Hematopoietic multipotent progenitor cell (in vitro differentiated cells): ENCODE measurements at regions not wholly inside any gene's neighbourhood (a gene's known extent, or its start where the extent isn't known, plus 50 kb on each side); places are given as distances from the start of the nearest gene placed in this dataset.

Source experiments
- DNase-seq, 3 donors: peaks; one replicate each; pipeline ENCODE4 v3.0.0-alpha.2; 2011 to 2015; ENCODE audit warnings: low read depth in 2 of 3, low spot score in 2 of 3

GRCh38 chr13:85408415-85408814 is 390.8 kb downstream of the SLITRK6 start:
- no peak for DNase-seq

DNA sequence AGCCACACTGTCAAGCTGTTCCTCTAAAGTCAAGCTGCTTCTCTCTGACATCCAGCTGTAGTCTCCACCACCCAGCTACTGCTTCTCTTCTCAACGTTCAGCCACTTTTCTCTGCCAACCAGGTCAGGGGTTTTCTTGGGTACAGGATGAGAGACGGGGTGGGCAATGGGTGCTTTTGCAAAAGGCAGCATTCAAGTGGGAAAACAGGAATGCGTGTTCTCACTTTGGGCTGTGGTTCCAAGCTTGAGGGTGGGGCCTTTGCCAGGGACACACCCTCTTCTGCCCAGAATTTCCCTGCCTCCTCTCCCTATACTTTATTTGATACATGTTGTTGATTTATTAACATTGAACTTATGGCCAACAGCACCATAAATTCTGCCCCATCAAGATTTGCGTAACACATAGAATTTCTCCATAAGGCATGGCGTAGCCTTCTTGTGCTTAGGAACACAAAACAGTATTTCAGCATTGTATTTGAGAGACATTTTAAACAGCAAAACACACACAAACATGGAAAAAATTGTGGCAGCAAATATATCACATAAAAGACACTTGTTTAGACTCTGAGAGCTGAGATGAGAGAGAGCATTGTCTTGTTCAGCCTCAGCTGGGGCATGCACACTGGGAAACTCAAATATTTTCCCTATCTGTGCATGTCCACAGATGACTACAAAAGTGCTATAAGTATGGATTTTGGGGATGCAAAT is 392.8 kb downstream of the SLITRK6 start:
- DNase-seq: no peak

DNA sequence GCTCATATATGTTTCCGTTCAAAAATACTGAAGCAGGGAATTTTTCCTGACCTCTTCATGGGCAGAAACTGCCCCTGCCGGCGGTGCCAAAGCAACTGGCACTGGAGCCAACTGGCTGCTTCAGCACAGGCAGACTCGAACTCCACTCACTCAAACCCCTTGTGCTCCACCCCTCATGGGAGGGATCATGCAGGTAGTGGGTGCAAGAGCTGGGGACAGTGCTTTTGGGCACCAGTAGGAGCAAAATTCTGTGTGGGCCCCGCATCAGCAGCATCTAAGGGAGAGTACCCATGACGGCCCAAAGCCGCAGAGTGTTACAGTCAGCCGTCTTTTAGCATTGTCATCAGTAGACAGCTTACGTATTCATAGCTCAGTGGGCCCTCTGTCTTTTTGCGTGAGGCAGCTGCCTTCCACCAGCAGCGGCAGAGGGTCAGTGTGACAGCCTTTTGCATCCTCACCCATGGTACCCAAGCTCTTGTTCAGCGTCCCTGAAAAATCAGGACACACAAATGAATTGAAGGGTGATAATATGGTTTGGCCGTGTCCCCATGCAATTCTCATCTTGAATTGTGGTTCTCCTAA is 393.8 kb downstream of the SLITRK6 start:
- DNase-seq: no peak

- no peak for DNase-seq
Measured at GRCh38 chr13:85386424-85386823, 412.8 kb downstream of the SLITRK6 start.

DNA sequence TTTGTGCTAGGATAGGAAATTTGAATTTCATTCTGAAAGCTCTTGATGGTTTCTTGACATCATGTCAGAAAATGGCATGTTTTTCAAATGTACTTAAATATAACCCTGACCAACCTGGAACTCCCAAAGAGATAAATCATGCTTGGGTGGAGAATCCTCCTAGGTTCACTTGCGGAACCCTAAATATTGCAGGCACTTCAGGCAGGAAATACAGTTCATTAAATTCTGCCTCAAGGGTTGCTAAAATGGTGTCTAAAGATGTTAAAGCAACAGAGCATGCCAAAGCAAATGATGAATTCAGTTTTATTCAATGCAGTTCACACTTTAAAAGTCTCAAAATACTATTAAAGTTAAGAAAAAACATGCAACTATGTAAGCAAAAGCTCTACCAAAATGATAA is 415.9 kb downstream of the SLITRK6 start:
- no peak for DNase-seq

GRCh38 chr13:85381082-85381481 is 418.1 kb downstream of the SLITRK6 start:
- no peak for DNase-seq

GRCh38 chr13:85379991-85380390 is 419.2 kb downstream of the SLITRK6 start:
- no peak for DNase-seq

- DNase-seq: no peak
Measured at GRCh38 chr13:85379433-85379832, 419.8 kb downstream of the SLITRK6 start.

DNA sequence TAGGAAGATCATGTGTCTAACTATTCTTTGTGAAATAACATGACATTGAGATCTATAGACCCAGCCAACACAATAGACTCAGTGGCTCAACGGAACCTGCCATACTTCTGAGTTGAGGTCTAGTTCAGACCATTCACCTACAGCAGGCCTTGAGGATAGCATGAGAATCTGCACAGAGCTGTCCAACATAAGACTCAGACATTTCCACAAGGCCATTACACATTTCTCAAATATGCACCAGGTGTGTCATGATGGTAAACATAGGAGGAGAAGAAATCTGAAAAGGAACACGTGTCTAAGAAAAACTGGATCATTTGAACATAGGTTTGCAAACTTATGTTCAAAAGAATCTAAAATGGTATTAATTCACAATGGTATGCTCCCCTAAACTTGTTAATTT is 421.4 kb downstream of the SLITRK6 start:
- no peak for DNase-seq

DNA sequence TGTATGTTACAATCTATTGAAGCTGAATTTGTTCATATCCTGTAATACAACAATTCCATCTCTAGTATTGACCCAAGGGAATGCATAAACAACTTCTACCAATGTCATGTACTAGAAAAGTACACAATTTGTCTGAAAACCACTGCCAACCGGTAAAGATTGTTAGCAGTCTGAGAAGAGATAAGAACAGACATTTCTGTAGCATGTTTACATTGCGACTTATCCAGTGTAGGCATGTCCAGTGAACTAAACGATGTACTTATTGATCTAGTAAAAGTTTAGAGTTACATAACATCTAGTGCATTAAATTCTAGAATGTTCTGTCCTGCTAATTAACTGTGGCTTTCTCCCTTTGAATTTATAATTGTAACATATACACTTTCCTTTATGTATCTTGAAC is 425.9 kb downstream of the SLITRK6 start:
- no peak for DNase-seq

GRCh38 chr13:85371254-85371653 is 428.0 kb downstream of the SLITRK6 start:
- DNase-seq: no peak

DNA sequence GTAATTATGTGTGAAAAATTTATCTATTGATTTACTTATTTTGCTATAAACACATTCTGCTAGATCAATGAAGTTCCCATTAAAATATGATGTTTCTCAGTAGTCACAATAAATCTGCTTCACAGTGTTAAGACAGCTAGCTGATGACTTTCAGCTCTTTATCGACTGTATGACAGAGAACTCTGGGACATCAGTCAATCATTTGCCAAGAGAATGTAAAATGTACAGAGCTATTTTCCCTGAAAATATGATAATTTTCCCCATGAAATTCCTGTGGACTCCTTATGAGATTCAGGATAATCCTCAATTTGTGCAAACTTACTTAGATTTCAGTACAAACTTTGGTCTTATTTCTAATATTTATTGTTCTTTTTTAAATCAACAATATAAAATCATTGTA is 430.5 kb downstream of the SLITRK6 start:
- no peak for DNase-seq

GRCh38 chr13:85367887-85368286 is 431.3 kb downstream of the SLITRK6 start:
- DNase-seq: no peak

DNA sequence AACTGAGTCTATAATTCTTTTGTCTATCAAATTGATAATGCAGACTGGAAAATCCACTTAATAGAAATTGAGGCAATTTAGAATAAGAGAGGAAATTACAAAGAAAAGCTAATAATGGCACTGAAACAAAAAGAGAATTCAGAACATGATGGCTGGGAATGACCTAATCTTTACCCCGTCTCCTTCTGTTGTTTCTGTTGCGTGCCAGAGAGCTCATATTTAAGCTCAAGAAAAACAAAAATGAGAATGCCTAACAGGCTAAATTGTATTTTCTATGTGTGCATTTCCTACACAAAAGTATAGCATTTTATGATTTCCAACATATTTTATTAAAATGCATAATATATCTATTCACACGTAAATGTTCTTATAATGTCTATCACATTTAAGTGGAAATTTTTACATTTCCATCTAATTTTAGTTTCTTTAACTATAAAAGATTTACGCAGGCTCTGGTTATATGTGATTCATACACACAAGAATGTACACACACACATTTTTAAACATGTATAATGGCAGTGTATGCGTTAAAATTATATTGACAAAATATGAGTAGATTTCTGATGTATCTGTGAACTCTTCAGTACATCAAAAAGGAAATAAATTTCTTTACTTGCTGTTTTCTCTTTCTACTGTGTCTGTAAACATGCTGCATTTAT is 432.3 kb downstream of the SLITRK6 start:
- DNase-seq: no peak

DNA sequence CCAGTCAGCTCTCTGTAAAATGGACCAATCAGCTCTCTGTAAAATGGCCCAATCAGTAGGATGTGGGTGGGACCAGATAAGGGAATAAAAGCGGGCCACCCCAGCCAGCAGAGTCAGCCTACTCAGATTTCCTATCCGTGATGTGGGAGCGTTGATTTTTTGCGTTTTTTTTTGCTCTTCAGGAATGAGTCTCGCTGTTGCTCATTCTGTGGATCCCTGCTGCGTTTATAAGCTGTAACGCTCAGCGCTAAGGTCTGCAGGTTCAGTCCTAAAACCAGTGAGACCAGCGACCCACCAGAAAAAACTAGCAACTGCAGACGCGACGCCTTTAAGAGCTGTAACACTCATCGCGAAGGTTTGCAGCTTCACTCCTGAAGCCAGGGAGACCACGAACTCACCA is 435.7 kb downstream of the SLITRK6 start:
- DNase-seq: no peak

GRCh38 chr13:85362980-85363379 is 436.2 kb downstream of the SLITRK6 start:
- DNase-seq: no peak

- DNase-seq: no peak
Measured at GRCh38 chr13:85347251-85347650, 452.0 kb downstream of the SLITRK6 start.

- DNase-seq: no peak
Measured at GRCh38 chr13:85334187-85334586, 465.0 kb downstream of the SLITRK6 start.

DNA sequence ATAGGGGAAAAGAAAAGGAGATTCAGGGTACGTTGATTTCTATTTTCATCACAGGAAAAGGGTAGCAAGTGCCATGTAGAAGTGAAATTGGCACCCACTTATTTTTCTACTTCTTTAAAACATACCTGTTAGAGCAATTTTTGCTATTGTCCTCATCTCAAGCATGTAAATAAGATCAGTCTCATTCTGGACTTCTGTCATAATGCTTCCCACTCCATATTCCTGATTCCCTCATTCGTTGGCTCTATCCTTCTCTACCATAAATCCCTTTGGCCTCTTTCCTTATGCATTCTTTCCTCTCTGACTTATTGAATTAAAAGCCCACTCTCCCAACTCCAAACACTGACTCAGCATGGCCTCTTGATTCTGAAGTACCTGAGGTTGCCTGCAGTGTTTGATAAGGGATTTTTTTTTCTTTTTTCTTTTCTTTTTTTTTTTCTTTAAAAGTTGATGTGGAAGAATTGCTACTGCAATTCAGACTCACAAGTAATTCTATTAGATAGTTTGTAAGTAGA is 465.7 kb downstream of the SLITRK6 start:
- no peak for DNase-seq

DNA sequence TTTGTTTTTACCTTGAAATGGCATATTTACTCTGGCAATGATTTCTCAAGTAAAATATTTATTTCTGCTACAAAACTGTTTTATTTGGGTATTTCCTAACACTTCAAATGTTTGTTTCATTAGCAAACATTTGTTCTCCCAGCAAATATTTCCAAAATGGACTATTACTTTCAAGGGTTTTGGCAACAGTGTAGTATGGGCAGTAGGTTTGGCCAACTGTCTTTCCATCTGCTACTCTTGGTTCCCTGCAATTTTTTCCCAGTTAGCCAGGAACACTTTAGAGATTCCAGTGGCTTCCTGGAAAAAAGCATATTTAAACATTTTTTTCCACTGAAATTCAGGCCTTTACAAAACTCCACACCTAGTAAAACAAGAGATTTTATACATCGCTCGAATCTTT is 466.6 kb downstream of the SLITRK6 start:
- DNase-seq: no peak

GRCh38 chr13:85321734-85322133 is 477.5 kb downstream of the SLITRK6 start:
- DNase-seq: no peak

GRCh38 chr13:85317781-85318180 is 481.4 kb downstream of the SLITRK6 start:
- no peak for DNase-seq
